DND-41 (cell line): ENCODE measurements at regions not wholly inside any gene's neighbourhood (a gene's known extent, or its start where the extent isn't known, plus 50 kb on each side); places are given as distances from the start of the nearest gene placed in this dataset.

Experiments used
- CTCF ChIP-seq: IDR thresholded peaks from 2 replicates; pipeline ENCODE4 v1.5.1; 2012; ENCODE audit warnings: borderline replicate concordance, low read length, moderate library complexity, mild to moderate bottlenecking; ENCODE audit not compliant: poor library complexity, severe bottlenecking; ENCODE audit errors: extremely low read depth
- EZH2 ChIP-seq: IDR thresholded peaks from 3 replicates; pipeline ENCODE4 v1.6.1; 2012; ENCODE audit warnings: borderline replicate concordance, low read depth, mild to moderate bottlenecking, moderate library complexity, low read length, inconsistent platforms; ENCODE audit not compliant: severe bottlenecking

- TF ChIP-seq CTCF (no peak), EZH2 (no peak)
These were observed 89.5 kb upstream of the MAP3K1 start for GRCh38 chr5:56725711-56726411.
